KBM-7 (cell line): ENCODE measurements at regions not wholly inside any gene's neighbourhood (a gene's known extent, or its start where the extent isn't known, plus 50 kb on each side); places are given as distances from the start of the nearest gene placed in this dataset.

ENCODE experiments used
- DNase-seq: peaks from one replicate; pipeline ENCODE4 v3.0.0-alpha.2; 2015
- in situ Hi-C: fragments of 300-500 bp; cut with MboI; formaldehyde crosslinking; loops from 2 replicates; pipeline ENCODE4 v1.14.3; 2020; ENCODE audit warnings: low sequenced_read_pairs, low pct_unique_long_range_greater_than_20kb, mixed read lengths

DNA sequence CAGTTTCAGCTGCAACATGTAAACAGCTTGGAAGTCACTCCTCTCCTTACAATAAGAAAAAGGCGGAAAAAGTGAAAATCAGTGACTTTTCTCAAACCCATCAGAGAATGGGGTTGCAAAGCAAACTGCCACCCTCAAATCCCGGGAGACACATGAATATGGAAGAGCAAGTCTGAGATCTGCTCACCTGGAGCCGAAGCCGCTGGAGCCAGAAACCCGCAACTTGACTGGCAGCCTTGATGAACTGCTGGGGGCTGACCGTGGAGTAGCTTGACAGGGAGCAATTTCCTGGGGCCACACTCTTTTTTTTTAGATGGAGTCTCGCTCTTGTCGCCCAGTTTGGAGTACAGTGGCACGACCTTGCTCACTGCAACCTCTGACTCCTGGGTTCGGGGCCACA, 208.2 kb downstream of the KIF26A start:
- no peak for DNase-seq
- in situ Hi-C loops, result no loop called here

DNA sequence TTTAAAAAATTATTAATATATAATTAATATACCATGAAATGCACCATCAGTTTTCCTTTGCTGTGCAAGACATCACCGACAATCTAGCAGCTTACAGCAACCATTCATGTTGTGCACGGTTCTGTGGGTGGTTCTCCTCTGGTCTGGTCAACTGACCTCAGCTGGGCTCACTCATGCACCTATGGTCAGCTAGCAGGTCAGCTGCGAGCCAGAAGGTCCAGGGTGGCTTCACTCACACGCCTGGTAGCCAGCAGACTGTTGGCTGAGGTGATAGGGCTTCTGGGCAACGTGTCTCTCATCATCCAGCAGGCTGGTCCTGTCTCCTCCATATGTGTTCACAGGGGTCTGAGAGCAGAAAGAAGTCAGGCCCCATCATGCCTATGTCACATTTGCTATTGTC, 210.4 kb downstream of the KIF26A start:
- in situ Hi-C loops, result no loop called here
- DNase-seq, result no peak

DNA sequence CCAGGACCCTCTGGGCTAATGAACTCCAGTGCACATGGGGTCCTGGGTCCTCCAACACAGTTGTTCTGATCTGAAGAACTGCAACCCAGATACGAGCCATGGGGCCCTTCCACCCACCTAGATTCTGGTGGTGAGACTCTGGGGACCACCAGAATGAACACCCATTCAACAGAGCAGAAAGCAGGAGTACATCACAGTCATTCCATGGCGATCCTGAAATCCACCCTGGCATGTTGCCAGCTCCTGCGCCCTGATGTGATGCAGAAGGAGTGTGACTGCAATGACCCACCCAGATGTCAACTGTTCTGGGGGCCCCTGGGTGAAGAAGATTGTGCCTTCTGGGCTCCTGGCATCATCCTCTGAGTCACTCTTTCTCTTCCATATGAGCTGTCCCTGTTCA, 211.6 kb downstream of the KIF26A start:
- no peak for DNase-seq
- in situ Hi-C loops, result no loop called here

DNA sequence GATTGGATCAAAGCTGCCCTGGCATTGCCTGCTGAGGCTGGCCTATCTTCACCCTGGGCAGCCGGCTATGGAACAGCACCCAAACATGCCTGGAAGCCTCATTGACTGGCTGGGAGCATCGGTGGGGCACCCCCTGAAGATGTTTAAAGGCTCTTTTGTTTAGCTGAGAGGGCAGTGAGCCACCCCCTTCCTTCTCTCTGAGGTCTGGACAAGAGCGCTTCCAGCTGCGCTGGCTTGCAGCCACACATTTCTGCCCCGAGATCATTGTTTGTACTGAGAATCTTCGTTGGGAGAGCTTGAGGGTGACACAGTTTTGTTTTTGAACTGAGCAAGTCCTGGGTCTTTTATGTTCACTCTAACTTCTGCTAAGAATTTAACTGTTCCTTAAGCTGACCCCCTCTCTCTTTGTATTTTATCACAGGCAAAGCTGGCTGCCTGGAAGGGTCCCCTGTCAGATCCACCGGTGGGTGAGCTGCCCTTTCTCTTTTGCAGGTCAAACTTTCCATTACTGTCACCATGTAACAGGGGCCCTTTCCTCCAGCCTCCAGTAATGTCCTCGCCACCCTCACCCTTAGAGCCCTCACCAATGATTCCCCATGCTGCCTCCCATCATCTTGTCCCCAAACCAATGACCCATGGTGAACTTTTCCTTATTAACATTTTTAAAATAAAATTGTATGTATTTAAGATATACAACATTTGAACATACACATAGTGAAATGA, 212.2 kb downstream of the KIF26A start:
- in situ Hi-C loops, result no loop called here

DNA sequence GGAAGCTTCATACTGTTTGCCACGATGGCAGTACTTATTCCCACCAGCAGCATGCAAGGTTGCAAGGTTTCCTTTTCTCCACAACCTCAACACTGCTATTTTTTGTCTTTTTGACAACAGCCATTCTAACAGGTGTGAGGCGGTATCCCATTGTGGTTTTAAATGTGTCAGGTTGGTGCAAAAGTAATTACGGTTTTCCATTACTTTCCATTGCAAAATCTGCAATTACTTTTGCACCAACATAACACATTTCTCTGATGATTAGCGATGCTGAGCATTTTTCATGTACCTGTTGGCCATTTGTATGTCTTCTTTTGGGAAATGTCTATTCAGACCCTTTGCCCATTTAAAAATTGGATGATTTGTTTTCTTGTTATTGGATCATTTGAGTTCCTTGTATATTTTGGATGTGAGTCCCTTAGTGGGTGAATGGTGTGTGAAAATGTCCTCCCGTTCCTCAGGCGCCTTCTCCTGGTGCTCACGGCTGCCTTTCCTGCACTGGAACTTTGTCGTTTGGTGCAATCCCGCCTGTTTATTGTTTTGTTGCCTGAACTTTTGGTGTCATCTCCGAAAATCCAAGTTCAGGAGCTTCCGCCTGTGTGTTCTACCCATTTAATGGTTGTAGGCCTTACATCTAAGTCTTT, 213.6 kb downstream of the KIF26A start:
- no peak for DNase-seq
- in situ Hi-C loops, result no loop called here

More for the DNA sequence above, 212.2 kb downstream of the KIF26A start:
- DNase-seq, result no peak

DNA sequence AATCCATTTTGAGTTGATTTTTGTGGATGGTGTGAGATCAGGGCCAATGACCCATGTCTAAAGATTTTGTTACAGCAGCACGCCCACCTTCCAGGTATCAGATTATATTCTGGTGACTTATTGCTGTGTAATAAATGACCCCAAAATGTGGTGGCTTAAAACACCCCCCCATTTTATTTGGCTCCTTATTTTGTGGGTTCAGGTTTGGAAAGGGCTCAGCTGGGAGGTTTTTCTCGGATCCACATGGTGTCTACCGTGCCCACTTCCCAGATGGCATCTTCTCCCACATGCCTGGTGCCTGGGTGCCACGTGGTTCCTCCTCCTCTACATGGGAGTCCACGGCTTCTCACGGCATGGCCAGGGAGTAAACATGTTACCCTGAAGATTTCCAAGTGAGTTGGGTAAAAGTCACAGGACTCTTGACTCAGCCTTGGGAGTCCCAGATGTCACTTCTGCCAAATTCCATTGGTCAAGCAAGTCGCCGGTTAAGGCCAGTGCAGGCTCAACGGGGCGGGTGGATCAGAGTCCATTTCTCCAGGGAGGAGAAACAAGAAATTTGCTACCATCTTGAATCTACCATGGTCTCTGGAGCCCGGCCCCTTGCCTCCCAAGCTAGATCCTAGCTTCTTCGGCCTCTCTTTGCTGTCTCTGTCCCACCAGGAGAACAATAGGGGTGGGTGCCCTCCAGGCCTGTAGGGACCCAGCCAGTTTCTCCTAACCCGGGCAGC, 214.3 kb downstream of the KIF26A start:
- in situ Hi-C loops, result no loop called here
- no peak for DNase-seq

DNA sequence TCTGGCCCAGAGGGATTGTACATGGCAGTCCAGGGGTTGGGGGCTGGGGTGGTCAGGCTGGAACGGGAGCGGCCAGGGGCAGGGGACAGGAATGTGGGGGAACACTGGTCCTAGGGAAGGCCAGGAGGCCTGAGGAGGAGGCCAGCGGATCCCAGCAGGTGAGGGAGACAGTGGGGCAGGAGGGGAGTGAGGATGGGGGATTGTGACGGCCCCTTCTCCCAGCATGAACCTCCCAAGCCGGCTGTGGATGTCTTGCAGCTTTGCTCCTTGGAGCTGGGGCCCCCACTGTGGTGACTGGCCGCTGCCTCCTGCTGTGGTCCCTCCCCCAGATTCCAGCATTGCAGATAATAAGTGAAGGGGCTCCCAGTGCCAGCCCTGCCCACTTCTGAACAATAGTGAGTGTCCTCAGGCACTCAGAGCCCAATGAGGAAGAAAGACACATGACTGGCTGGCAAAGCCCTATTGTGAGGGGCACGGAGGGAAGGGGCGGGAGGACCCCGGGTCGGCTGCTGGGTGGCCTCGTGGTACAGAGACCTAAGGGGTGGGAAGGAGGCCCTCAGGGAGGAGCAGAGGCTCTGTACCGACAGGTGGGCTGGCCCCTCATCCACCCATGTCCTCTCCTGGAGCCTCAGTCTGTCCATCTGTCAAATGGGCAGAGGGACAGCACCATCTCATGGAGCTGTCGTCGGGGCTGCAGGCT, 215.0 kb downstream of the KIF26A start:
- DNase-seq, result no peak
- in situ Hi-C loops, result no loop called here

DNA sequence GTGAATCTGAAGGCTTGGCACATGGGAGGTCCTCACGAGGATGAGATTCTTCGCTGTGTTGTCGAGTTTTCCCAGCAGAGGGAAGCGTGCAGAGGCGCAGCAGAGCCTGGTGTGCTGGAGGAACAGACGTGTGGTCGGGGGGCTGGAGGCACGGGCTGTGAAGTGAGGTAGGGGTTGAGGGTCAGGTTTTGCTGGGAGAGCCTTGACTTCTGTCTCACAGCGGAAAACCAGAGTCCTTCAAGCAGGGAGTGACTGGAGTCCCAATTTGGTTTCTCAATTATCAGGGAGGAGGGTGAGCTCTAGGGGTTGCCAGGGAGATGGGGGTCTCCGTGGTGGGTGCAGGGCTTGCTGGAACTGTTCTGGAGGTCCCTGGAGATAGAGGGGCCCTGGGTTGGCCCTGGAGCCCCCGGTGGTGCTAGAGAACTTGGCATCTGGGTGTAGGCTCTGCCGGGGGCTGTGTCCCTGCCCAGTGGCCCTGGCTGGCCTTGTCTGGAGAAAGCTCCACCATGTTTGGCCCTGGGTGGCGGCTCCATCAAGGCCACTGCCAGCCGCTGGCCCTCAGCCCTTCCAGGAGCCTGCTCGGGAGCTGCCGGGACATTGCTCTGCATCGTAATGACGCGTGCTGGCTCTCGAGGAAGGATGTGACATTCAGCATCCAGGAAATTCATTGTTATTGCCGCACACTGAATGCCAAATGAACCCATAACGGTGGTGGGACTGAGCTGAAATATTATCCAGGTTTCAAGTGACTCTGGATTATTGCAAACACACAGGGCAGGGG, 215.7 kb downstream of the KIF26A start:
- DNase-seq, result no peak

DNA sequence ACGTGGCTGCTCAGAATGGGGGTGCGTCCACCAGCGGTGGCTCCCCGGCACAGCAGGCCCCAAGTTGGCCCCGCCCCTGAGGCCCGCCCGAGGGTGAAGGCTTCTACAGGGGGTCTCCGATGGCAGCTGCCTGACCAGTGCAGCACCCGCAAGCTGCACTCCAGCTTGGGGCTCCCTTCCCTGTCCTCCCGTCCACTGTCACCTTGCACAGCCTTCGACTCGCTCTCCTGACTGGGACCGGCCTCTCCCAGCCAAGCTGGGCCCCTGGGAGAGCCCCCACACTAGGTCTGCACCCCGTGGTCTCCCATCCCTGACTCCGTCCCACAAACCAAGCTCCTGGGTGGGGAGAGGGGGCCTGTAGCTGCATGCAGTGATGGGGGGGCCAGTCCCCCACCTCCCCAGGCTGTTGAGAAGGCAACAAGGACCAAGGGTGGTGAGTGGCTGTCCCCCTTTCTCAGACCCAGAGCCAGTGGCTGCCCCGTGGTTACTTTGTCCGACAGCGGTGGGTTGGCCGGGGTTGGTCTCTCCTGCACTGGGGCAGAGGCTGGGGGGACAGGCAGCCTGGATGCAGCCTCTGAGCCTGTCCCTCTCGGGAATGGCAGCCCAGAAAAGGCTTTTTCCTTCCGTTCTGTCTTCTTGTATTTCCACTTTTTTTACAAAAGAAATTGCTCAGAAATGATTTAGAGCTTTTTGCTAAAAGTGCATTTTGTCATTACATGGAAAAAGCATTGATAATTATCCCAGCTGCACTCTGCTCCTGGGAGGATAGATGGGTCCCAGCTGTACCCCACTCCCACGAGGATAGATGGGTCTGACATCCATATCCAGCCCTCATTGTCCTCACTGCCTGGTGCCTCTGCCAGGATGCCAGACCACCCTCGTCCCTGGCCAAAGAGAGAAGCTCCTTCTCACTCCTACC, 217.0 kb downstream of the KIF26A start:
- in situ Hi-C loops, result no loop called here
- DNase-seq, result no peak

More for the DNA sequence above, 215.7 kb downstream of the KIF26A start:
- in situ Hi-C loops, result no loop called here

DNA sequence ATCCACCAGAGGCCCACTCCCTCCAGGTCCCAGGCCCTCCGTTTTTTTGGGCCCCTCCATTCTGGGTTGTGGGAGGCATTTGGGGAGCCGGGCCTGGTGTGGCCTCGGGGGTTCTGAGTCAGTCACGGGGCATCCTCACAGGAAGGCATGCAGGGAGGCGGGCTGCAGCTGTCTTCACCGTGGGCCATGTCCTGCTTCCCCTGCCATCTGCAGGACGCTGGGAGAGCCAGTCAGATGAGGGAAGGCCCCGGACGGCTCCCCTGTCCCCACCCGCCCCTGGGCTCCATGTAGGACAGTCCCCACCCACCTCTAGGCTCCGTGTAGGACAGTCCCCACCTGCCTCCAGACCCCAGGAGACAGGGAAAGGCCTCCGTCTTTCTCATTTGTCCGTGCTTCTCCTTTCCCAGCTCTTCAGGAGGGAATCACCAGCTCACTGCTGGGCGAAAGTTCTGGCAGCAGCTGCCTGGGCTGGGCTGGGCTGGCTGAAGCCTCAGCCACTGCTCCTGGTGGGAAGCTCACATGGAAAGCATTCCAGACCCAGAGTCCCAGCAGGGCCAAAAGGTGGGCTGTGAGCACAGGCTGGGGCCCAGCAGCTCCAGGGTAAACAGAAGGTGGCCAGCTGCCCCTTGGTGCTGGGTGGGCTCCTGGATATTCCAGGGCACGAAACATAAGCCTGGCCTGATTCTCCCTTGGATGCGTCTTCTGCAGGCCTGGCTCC, 217.8 kb downstream of the KIF26A start:
- in situ Hi-C loops, result no loop called here
- no peak for DNase-seq

DNA sequence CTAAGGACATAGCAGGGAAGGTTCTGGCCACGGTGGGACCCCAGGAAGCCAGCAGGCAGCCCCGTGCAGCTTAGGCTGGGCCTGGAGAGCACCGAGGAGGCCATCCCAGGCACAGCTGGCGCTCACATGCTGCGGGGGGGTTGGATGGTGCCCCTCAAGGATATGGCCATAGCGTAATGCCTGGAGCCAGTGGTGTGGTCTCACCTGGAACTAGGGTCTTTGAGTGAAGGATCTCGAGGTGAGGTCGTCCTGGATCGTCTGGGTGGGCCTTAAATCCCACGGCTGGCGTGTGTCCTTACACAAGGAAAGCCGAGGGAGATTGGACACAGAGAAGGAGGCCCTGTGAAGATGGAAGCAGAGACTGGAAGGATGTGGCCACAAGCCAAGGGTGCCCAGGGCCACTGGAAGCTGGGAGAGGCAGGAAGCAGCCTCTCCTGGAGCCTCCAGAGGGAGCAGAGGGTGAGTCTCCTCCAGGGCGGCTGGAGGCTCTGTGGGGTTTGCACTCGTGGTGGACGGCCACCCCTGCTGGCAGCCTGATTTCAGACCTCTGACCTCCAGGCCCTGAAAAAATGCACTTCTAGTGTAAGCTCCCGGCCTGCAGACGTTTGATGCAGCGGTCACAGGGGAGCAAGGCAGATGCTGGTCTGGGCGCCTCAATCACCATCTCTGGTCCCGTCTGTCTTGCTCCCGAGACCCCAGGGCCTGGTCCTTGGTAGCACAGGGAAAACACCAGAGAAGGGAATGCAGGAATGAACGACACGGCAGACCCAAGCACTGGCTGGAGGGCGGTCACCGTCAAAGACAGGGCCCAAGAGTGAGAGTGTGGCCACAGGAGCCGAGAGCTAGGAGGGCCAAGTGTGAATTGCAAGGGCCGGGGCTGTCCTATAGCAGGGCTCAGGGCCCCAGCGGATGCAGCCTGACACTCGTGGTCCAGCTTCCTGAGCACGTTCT, 218.6 kb downstream of the KIF26A start:
- in situ Hi-C loops, result no loop called here
- DNase-seq, result no peak

DNA sequence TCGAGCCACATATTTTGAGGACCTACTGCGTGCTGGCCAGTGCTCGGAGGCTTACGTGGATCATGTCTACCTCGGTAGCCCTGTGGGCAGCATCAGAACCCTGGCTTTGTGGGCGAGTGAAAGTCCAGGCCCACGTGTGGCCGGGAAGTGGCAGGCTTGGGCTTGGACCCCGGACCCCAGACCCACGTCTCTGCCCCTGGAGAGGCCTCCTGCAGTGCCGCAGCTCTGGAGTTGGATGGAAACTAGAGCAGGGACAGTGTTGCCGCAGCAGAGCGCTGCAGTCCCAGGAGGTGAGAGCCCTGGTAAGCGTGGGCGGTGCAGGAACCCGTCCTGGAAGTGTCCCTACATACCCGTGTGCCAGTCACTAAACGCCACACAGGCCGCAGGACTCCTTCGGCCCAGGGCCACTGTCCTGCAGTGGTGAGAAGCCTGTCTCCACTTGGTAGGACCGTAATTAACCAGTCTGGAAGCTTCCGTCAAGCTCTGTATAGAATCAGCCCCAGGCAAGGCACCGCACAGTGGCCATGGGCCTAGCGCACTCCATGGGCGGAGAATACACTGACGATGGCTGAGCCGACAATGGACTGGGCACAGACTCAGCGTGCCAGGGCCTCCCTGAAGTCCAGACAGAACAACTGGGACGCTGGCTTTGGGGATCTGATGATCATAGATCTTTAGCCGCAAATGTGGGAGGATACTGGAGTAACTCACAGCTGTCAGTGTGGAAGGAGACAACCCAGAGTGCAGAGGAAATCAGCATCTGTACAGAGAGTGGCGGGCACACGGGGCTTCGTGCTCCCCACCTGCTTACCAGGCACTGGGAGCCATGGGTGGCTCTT, 219.5 kb downstream of the KIF26A start:
- in situ Hi-C loops, result no loop called here
- DNase-seq, result no peak

DNA sequence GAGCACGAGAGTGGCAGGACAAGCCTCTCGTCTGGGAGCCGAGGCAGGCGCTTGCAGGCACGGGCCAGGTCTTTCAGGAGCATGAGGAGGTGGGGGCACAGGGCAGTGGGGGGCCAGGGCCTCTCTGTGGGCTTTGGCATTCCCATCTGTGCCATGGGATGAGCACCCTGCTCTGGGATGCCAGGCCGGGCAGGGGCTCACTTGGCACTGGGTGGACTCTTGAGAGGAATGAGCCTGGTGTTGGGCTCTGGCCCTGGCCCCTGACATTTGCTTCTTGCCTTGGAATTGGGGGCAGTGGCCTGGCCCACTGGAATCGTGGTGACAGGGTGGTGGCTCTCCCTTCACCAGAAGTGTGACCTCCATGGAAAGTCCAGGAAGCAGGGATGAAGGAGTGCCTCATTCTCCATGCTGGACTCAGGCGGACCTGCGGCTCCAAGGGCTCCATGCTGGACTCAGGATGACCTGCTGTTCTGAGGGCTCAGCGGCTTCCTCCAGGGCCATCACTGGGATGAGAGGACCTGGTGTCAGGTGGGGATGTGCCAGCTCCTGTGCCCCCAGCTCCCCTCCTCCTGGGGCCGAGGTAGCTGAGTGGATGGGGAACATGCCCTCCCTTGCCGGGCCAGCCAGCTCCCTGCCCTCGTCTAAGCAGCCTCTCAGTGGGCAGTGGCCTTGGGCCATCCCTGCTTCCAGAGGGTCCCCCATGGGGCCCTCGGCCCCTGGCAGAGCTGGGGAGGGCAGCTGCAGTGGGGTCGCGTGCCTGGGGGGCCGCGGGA, 220.3 kb downstream of the KIF26A start:
- DNase-seq, result no peak
- in situ Hi-C loops, result no loop called here

DNA sequence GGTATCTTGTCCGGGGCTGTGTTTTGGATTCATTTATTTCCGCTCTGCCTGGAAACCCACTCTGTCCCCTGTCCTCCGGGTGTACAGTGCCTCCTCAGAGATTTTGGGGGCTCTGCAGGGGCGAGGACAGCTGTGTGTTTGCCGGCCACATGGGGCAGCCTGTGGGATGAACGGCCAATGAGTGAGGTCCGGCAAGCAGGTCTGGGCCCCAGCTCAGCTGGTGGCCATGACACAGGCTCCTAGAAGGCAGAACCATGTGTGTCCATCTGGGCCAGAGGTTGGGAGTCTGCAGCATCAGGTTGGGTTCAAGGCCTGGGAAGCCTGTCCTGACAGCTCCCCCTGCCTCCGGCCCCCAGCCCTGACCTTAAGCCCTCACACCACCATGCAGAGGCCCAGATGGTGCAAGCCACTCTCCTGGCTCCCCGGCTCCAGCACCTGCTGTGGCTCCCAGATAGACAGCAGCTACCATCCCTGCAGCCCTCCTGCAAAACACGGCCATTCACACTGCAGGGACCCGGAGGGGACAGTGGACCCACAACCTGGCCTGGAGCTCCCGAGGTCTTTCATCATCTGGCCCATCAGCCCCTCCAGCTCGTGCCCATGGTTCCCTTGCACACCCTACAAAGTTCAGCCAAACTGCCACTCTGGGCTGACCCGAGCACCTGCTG, 220.1 kb upstream of the C14orf180 start:
- no peak for DNase-seq
- in situ Hi-C loops, result no loop called here
